HEK293 (cell line): ENCODE measurements at regions not wholly inside any gene's neighbourhood (a gene's known extent, or its start where the extent isn't known, plus 50 kb on each side); places are given as distances from the start of the nearest gene placed in this dataset.

Experiments
- CTCF ChIA-PET: fragments of 350-600 bp; formaldehyde crosslinking; extraction: SDS; loops from one replicate; lab custom pipeline; 2021; ENCODE audit warnings: antibody characterized with exemption; lab: Yijun Ruan, JAX
- POLR2A ChIA-PET: fragments of 300-600 bp; formaldehyde crosslinking; extraction: SDS; loops from one replicate; lab custom pipeline; 2020; ENCODE audit warnings: antibody characterized with exemption, inconsistent platforms; lab: Yijun Ruan, JAX
- H3K27ac ChIP-seq: fragments of 200-500 bp; sonication (Bioruptor generic); 2 replicates; pipeline ENCODE4 v1.5.1; 2014; ENCODE audit warnings: low read depth, low read length, control low read depth, inconsistent platforms; ENCODE audit errors: extremely low read depth
- H3K36me3 ChIP-seq, 2 experiments: fragments of 200-500 bp in 1 of 2; sonication (Bioruptor generic) in 1 of 2; 1 replicate in 1 of 2; 2 replicates in 1 of 2; pipeline ENCODE4 v1.5.1; 2014 to 2017; ENCODE audit warnings: inconsistent platforms in 2 of 2, low read length in 2 of 2; ENCODE audit not compliant: control insufficient read depth in 2 of 2, insufficient read depth in 1 of 2
- H3K4me1 ChIP-seq: fragments of 200-500 bp; sonication (Bioruptor generic); 2 replicates; pipeline ENCODE4 v1.5.1; 2014; ENCODE audit warnings: mild to moderate bottlenecking, low read length, inconsistent platforms; ENCODE audit not compliant: control insufficient read depth, insufficient read depth
- H3K4me3 ChIP-seq: 2 replicates; pipeline ENCODE4 v1.5.1; 2011; ENCODE audit warnings: low read depth, mild to moderate bottlenecking, control low read depth, low read length, moderate library complexity
- H3K9me3 ChIP-seq: fragments of 200-500 bp; sonication (Bioruptor generic); 2 replicates; pipeline ENCODE4 v1.5.1; 2014; ENCODE audit warnings: low read depth, low read length, inconsistent platforms; ENCODE audit not compliant: control insufficient read depth, insufficient read depth
- HOXD13 ChIP-seq: sonication (generic); formaldehyde crosslinking; IDR thresholded peaks from 2 replicates; pipeline ENCODE4 v1.8.0; 2022; ENCODE audit warnings: missing genetic modification reagents, borderline replicate concordance
- KLF8 ChIP-seq: fragments of 450-650 bp; formaldehyde crosslinking; IDR thresholded peaks from 2 replicates; pipeline ENCODE4 v1.5.1; 2016; ENCODE audit warnings: missing biosample characterization, missing genetic modification characterization
- PRDM6 ChIP-seq: fragments of 450-650 bp; formaldehyde crosslinking; IDR thresholded peaks from 2 replicates; pipeline ENCODE4 v1.5.1; 2017; ENCODE audit warnings: missing biosample characterization, missing genetic modification characterization
- SP2 ChIP-seq: fragments of 450-650 bp; formaldehyde crosslinking; IDR thresholded peaks from 2 replicates; pipeline ENCODE4 v1.5.1; 2016; ENCODE audit warnings: missing biosample characterization, missing genetic modification characterization
- SP7 ChIP-seq: fragments of 450-650 bp; formaldehyde crosslinking; IDR thresholded peaks from 2 replicates; pipeline ENCODE4 v1.5.1; 2016; ENCODE audit warnings: missing biosample characterization, missing genetic modification characterization
- WT1 ChIP-seq: fragments of 450-650 bp; formaldehyde crosslinking; IDR thresholded peaks from 2 replicates; pipeline ENCODE4 v1.5.1; 2016; ENCODE audit warnings: missing biosample characterization, missing genetic modification characterization
- ZFP37 ChIP-seq: fragments of 450-650 bp; formaldehyde crosslinking; IDR thresholded peaks from 2 replicates; pipeline ENCODE4 v1.5.1; 2016; ENCODE audit warnings: missing biosample characterization, missing genetic modification characterization
- ZNF16 ChIP-seq: fragments of 450-650 bp; formaldehyde crosslinking; IDR thresholded peaks from 2 replicates; pipeline ENCODE4 v1.5.1; 2016; ENCODE audit warnings: low read depth, missing biosample characterization, missing genetic modification characterization
- ZNF174 ChIP-seq: fragments of 450-650 bp; formaldehyde crosslinking; IDR thresholded peaks from 2 replicates; pipeline ENCODE4 v1.5.0; 2017; ENCODE audit warnings: missing biosample characterization, mild to moderate bottlenecking, missing genetic modification characterization
- ZNF19 ChIP-seq: fragments of 450-650 bp; formaldehyde crosslinking; IDR thresholded peaks from 2 replicates; pipeline ENCODE4; 2016; ENCODE audit warnings: missing biosample characterization, missing genetic modification characterization, low read depth
- ZNF211 ChIP-seq: fragments of 450-650 bp; formaldehyde crosslinking; IDR thresholded peaks from 2 replicates; pipeline ENCODE4 v1.5.1; 2016; ENCODE audit warnings: low read depth, missing biosample characterization, missing genetic modification characterization
- ZNF221 ChIP-seq: fragments of 450-650 bp; formaldehyde crosslinking; IDR thresholded peaks from 2 replicates; pipeline ENCODE4 v1.5.1; 2017; ENCODE audit warnings: missing biosample characterization, missing genetic modification characterization, borderline replicate concordance
- ZNF223 ChIP-seq: fragments of 450-650 bp; formaldehyde crosslinking; IDR thresholded peaks from 2 replicates; pipeline ENCODE4 v1.5.1; 2016; ENCODE audit warnings: missing biosample characterization, missing genetic modification characterization
- ZNF24 ChIP-seq: fragments of 450-650 bp; formaldehyde crosslinking; IDR thresholded peaks from 2 replicates; pipeline ENCODE4 v1.5.1; 2016; ENCODE audit warnings: missing biosample characterization, missing genetic modification characterization
- ZNF311 ChIP-seq: fragments of 450-650 bp; formaldehyde crosslinking; IDR thresholded peaks from 2 replicates; pipeline ENCODE4 v1.5.1; 2017; ENCODE audit warnings: missing biosample characterization, missing genetic modification characterization, borderline replicate concordance
- ZNF324 ChIP-seq: fragments of 450-650 bp; formaldehyde crosslinking; IDR thresholded peaks from 2 replicates; pipeline ENCODE4 v1.5.1; 2016; ENCODE audit warnings: missing biosample characterization, missing genetic modification characterization
- ZNF362 ChIP-seq: fragments of 450-650 bp; formaldehyde crosslinking; IDR thresholded peaks from 2 replicates; pipeline ENCODE4 v1.5.1; 2016; ENCODE audit warnings: missing biosample characterization, missing genetic modification characterization
- ZNF529 ChIP-seq: fragments of 450-650 bp; formaldehyde crosslinking; IDR thresholded peaks from 2 replicates; pipeline ENCODE4 v1.5.1; 2017; ENCODE audit warnings: missing genetic modification characterization, missing biosample characterization; ENCODE audit not compliant: insufficient replicate concordance
- ZNF626 ChIP-seq: fragments of 450-650 bp; sonication (Bioruptor Pico); formaldehyde crosslinking; IDR thresholded peaks from 2 replicates; pipeline ENCODE4 v1.5.1; 2018; ENCODE audit warnings: missing biosample characterization, missing genetic modification characterization, inconsistent platforms
- ZNF645 ChIP-seq: fragments of 450-650 bp; formaldehyde crosslinking; IDR thresholded peaks from 2 replicates; pipeline ENCODE4; 2016; ENCODE audit warnings: missing biosample characterization, missing genetic modification characterization
- TF ChIP-seq, protein P1 (sequence below): fragments of 450-650 bp; formaldehyde crosslinking; conservative IDR thresholded peaks from 2 replicates; pipeline ENCODE4 v1.5.1; 2016; ENCODE audit warnings: low read depth, missing biosample characterization, missing genetic modification characterization

- TF ChIP-seq HOXD13: no peak
- TF ChIP-seq ZNF19: no peak
- no peak for TF ChIP-seq SP2 (tag by site-specific recombination)
- no peak for TF ChIP-seq WT1
- TF ChIP-seq ZNF645: no peak
- H3K36me3 ChIP-seq: no peaks in the 10 kb centered on the region
- POLR2A ChIA-PET: no interaction called here
- CTCF ChIA-PET: no interaction called here
- no peak overlapping the region for H3K4me3 ChIP-seq
- H3K4me1 ChIP-seq: peaks cover 2% of the 10 kb centered on the region; the same call in 1 of the 2 replicates
- no peak overlapping the region for H3K27ac ChIP-seq
- no peaks in the 10 kb centered on the region for H3K9me3 ChIP-seq
These were observed 130.2 kb downstream of the HSD17B3 start for GRCh38 chr9:96171728-96172127.

- H3K27ac ChIP-seq: no peak overlapping the region
- TF ChIP-seq PRDM6 (tag by site-specific recombination) (no peak), SP7 (tag by site-specific recombination) (no peak), ZNF211 (tag by site-specific recombination) (no peak), ZNF16 (tag by site-specific recombination) (no peak), ZFP37 (tag by site-specific recombination) (no peak), ZNF223 (tag by site-specific recombination) (no peak), ZNF362 (tag by site-specific recombination) (no peak), ZNF174 (no peak), ZNF311 (tag by site-specific recombination) (no peak), ZNF626 (tag by site-specific recombination) (no peak), ZNF529 (tag by site-specific recombination) (no peak), ZNF324 (tag by site-specific recombination) (no peak), ZNF24 (no peak), KLF8 (tag by site-specific recombination) (no peak), ZNF221 (tag by site-specific recombination) (no peak)
- TF ChIP-seq, protein P1, sequence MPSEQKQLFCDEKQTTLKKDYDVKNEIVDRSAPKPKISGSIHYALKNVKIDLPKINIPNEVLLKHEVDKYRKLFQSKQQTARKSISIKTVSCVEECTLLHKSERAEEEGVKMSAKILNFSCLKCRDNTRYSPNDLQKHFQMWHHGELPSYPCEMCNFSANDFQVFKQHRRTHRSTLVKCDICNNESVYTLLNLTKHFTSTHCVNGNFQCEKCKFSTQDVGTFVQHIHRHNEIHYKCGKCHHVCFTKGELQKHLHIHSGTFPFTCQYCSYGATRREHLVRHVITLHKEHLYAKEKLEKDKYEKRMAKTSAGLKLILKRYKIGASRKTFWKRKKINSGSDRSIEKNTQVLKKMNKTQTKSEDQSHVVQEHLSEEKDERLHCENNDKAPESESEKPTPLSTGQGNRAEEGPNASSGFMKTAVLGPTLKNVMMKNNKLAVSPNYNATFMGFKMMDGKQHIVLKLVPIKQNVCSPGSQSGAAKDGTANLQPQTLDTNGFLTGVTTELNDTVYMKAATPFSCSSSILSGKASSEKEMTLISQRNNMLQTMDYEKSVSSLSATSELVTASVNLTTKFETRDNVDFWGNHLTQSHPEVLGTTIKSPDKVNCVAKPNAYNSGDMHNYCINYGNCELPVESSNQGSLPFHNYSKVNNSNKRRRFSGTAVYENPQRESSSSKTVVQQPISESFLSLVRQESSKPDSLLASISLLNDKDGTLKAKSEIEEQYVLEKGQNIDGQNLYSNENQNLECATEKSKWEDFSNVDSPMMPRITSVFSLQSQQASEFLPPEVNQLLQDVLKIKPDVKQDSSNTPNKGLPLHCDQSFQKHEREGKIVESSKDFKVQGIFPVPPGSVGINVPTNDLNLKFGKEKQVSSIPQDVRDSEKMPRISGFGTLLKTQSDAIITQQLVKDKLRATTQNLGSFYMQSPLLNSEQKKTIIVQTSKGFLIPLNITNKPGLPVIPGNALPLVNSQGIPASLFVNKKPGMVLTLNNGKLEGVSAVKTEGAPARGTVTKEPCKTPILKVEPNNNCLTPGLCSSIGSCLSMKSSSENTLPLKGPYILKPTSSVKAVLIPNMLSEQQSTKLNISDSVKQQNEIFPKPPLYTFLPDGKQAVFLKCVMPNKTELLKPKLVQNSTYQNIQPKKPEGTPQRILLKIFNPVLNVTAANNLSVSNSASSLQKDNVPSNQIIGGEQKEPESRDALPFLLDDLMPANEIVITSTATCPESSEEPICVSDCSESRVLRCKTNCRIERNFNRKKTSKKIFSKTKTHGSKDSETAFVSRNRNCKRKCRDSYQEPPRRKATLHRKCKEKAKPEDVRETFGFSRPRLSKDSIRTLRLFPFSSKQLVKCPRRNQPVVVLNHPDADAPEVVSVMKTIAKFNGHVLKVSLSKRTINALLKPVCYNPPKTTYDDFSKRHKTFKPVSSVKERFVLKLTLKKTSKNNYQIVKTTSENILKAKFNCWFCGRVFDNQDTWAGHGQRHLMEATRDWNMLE (tag by site-specific recombination): no peak
These were observed 132.1 kb downstream of the HSD17B3 start for GRCh38 chr9:96169901-96170300.

More at GRCh38 chr9:96169901-96170300, 132.1 kb downstream of the HSD17B3 start:
- Histone ChIP-seq H3K4me1 (peaks cover 2% of the 10 kb centered on the region; the same call in 1 of the 2 replicates), H3K36me3 (no peaks in the 10 kb centered on the region), H3K9me3 (no peaks in the 10 kb centered on the region), H3K4me3 (no peak overlapping the region)
- ChIA-PET CTCF (interaction anchor here (0.5 kb wide), 1 partner anchor 64 kb away, joined by 4 read pairs; no protein-coding TSS in a partner anchor), POLR2A (no interaction called here)
